K562 (cell line): ENCODE measurements at regions not wholly inside any gene's neighbourhood (a gene's known extent, or its start where the extent isn't known, plus 50 kb on each side); places are given as distances from the start of the nearest gene placed in this dataset.

Source experiments
- CBFB ChIP-seq: sonication (generic); formaldehyde crosslinking; IDR thresholded peaks from 2 replicates; pipeline ENCODE4 v1.4.0; 2020; ENCODE audit warnings: mild to moderate bottlenecking, missing genetic modification reagents
- CEBPB ChIP-seq: fragments of 450-650 bp; IDR thresholded peaks from 2 replicates; pipeline ENCODE4 v1.6.1; 2016; ENCODE audit warnings: missing genetic modification characterization, missing compliant biosample characterization
- CTCF ChIP-seq, 3 experiments: IDR thresholded peaks in 2 of 3; conservative IDR thresholded peaks in 1 of 3; 2 replicates each; pipeline ENCODE4 v1.5.1; 2011 to 2012; ENCODE audit warnings: low read length in 3 of 3, mild to moderate bottlenecking in 3 of 3, control low read depth in 2 of 3, improper control_type of control experiment in 1 of 3, inconsistent platforms in 1 of 3, low read depth in 1 of 3, mixed read lengths in 1 of 3, moderate library complexity in 1 of 3; ENCODE audit not compliant: insufficient read depth in 2 of 3
- EP300 ChIP-seq: IDR thresholded peaks from 2 replicates; pipeline ENCODE4 v1.6.1; 2012; ENCODE audit warnings: low read length, improper control_type of control experiment
- EWSR1 ChIP-seq: fragments of 450-650 bp; IDR thresholded peaks from 2 replicates; pipeline ENCODE4 v1.6.1; 2018; ENCODE audit warnings: borderline replicate concordance, mild to moderate bottlenecking, low read depth, moderate library complexity; ENCODE audit not compliant: partially characterized antibody
- MAZ ChIP-seq, 2 experiments: fragments of 450-650 bp in 1 of 2; sonication (generic) in 1 of 2; formaldehyde crosslinking; IDR thresholded peaks in 1 of 2; conservative IDR thresholded peaks in 1 of 2; 2 replicates each; pipeline versions ENCODE4 v1.4.0 to v1.5.0; 2020; ENCODE audit warnings: mild to moderate bottlenecking in 1 of 2, missing genetic modification reagents in 1 of 2
- MYC ChIP-seq, 2 experiments: fragments of 250-450 bp in 1 of 2; sonication (Bioruptor Pico) in 1 of 2; IDR thresholded peaks; 2 replicates each; pipeline versions ENCODE4 v1.5.1 to v1.6.1; 2012 to 2021; ENCODE audit warnings: low read depth in 2 of 2, borderline replicate concordance in 1 of 2, improper control_type of control experiment in 1 of 2, low read length in 1 of 2, mild to moderate bottlenecking in 1 of 2, moderate library complexity in 1 of 2
- POLR2A ChIP-seq: fragments of 450-650 bp; conservative IDR thresholded peaks from 2 replicates; pipeline ENCODE4 v1.6.1; 2016
- POLR2AphosphoS5 ChIP-seq: IDR thresholded peaks from 2 replicates; pipeline ENCODE4 v1.6.1; 2011; ENCODE audit warnings: mild to moderate bottlenecking, low read depth, low read length, moderate library complexity; ENCODE audit not compliant: control insufficient read depth, insufficient read depth
- ZNF224 ChIP-seq: sonication (generic); formaldehyde crosslinking; IDR thresholded peaks from 2 replicates; pipeline ENCODE4 v1.8.0; 2022; ENCODE audit warnings: mild to moderate bottlenecking, missing genetic modification reagents
- ZNF3 ChIP-seq: fragments of 250-450 bp; sonication (Bioruptor Pico); IDR thresholded peaks from 2 replicates; pipeline ENCODE4 v1.5.0; 2021; ENCODE audit warnings: mild to moderate bottlenecking, moderate library complexity
- TF ChIP-seq, protein P1 (sequence below): sonication (generic); formaldehyde crosslinking; IDR thresholded peaks from 2 replicates; pipeline ENCODE4 v1.8.0; 2022; ENCODE audit warnings: mild to moderate bottlenecking, missing genetic modification reagents
- TF ChIP-seq, protein P2 (sequence below): sonication (generic); formaldehyde crosslinking; IDR thresholded peaks from 2 replicates; pipeline ENCODE4 v1.8.0; 2022; ENCODE audit warnings: mild to moderate bottlenecking, missing genetic modification reagents

DNA sequence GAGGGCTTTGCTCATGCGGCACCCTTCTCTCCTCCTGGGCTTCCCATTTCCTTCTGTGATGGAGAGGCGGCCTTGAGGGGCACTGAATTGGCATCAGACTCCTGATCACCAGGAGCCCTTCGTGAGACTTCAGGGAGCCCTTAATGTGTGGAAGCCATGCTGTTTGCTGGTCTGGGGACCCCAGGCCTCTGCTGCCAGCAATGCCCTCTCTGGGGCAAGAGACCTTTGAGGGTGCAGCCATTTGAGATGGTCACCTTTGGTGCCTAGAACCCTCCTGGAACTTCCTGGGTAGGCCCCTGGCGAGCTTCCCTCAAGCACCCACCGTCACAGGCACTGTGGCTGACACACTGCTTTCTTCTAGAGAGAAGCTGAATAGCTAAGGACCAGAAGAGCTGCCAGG is 338.7 kb upstream of the IRX4 start:
- TF ChIP-seq ZNF3 (CRISPR knock-in tag) (no peak), MYC (IDR thresholded peaks at IDR 0.05; ENCODE audit: low read depth, low read length) (no peak), MYC (CRISPR knock-in tag; IDR thresholded peaks at IDR 0.05; ENCODE audit: borderline replicate concordance, low read depth) (no peak), ZNF224 (CRISPR knock-in tag) (no peak), MAZ (CRISPR knock-in tag; conservative IDR thresholded peaks at IDR 0.05 in 1 of 2, IDR thresholded peaks at IDR 0.05 in 1 of 2) (no peak), EWSR1 (no peak), POLR2AphosphoS5 (no peak), CTCF (IDR thresholded peaks at IDR 0.05 in 2 of 3, conservative IDR thresholded peaks at IDR 0.05 in 1 of 3; ENCODE audit: insufficient read depth in 2 of 3, low read depth in 1 of 3, low read length in 3 of 3) (no peak), POLR2A (no peak), EP300 (no peak), CEBPB (tag) (no peak), CBFB (CRISPR knock-in tag) (no peak)
- TF ChIP-seq, protein P1, sequence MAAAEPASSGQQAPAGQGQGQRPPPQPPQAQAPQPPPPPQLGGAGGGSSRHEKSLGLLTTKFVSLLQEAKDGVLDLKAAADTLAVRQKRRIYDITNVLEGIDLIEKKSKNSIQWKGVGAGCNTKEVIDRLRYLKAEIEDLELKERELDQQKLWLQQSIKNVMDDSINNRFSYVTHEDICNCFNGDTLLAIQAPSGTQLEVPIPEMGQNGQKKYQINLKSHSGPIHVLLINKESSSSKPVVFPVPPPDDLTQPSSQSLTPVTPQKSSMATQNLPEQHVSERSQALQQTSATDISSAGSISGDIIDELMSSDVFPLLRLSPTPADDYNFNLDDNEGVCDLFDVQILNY (CRISPR knock-in tag) = no peak
- TF ChIP-seq, protein P2, sequence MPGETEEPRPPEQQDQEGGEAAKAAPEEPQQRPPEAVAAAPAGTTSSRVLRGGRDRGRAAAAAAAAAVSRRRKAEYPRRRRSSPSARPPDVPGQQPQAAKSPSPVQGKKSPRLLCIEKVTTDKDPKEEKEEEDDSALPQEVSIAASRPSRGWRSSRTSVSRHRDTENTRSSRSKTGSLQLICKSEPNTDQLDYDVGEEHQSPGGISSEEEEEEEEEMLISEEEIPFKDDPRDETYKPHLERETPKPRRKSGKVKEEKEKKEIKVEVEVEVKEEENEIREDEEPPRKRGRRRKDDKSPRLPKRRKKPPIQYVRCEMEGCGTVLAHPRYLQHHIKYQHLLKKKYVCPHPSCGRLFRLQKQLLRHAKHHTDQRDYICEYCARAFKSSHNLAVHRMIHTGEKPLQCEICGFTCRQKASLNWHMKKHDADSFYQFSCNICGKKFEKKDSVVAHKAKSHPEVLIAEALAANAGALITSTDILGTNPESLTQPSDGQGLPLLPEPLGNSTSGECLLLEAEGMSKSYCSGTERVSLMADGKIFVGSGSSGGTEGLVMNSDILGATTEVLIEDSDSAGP = no peak
